Erythroblast (primary cell): ENCODE measurements at regions not wholly inside any gene's neighbourhood (a gene's known extent, or its start where the extent isn't known, plus 50 kb on each side); places are given as distances from the start of the nearest gene placed in this dataset.
"Not testable (repeated sequence)": the region's sequence is repeated elsewhere in the genome, so short reads cannot be mapped to it uniquely, and the experiment has no call there.

Source experiments
- GATA1 ChIP-seq: IDR thresholded peaks from 2 replicates; pipeline ENCODE4 v1.6.1; 2011; ENCODE audit warnings: low read depth, mild to moderate bottlenecking, control low read depth, low read length, moderate library complexity
- POLR2A ChIP-seq: IDR thresholded peaks from 2 replicates; pipeline ENCODE4 v1.6.1; 2011; ENCODE audit warnings: mild to moderate bottlenecking, low read length

GRCh38 chr22:33138333-33138732 lies 80.2 kb upstream of the SYN3 start:
- not testable (repeated sequence) for TF ChIP-seq POLR2A, GATA1
